Upper lobe of left lung (tissue), 6 donors: ENCODE measurements at regions not wholly inside any gene's neighbourhood (a gene's known extent, or its start where the extent isn't known, plus 50 kb on each side); places are given as distances from the start of the nearest gene placed in this dataset.

Source experiments
- ATAC-seq, 2 donors: fragments of 200-7000 bp; cut with Tn5 transposase; one replicate each; pipeline ENCODE4 v1.9.1; 2022; ENCODE audit warnings: mild to moderate bottlenecking in 2 of 2, moderate library complexity in 2 of 2; ENCODE audit not compliant: low FRiP score in 2 of 2
- DNase-seq, 2 donors: peaks; one replicate each; pipeline ENCODE4 v3.0.0-alpha.2; 2019 to 2020
- H3K27ac ChIP-seq, 4 donors: fragments of 200-600 bp; sonication (generic); one replicate each; pipeline ENCODE4 v1.5.1; 2016 to 2019
- H3K27me3 ChIP-seq, 4 donors: fragments of 200-600 bp; sonication (generic); one replicate each; pipeline ENCODE4 v1.5.1; 2017 to 2019
- H3K36me3 ChIP-seq, 4 donors: fragments of 200-600 bp; sonication (generic); one replicate each; pipeline ENCODE4 v1.5.1; 2016 to 2019
- H3K4me1 ChIP-seq, 4 donors: fragments of 200-600 bp; sonication (generic); one replicate each; pipeline ENCODE4 v1.5.1; 2018 to 2019
- H3K4me3 ChIP-seq, 4 donors: fragments of 200-600 bp; sonication (generic); one replicate each; pipeline ENCODE4 v1.5.1; 2017 to 2019; ENCODE audit warnings: mild to moderate bottlenecking in 2 of 4, moderate library complexity in 1 of 4
- H3K9me3 ChIP-seq, 4 donors: fragments of 200-600 bp; sonication (generic); one replicate each; pipeline ENCODE4 v1.5.1; 2018 to 2019
- EP300 ChIP-seq, 4 donors: sonication (generic); formaldehyde crosslinking; IDR thresholded peaks; one replicate each; pipeline ENCODE4 v1.5.1; 2017; ENCODE audit warnings: antibody characterized with exemption in 4 of 4, control low read depth in 2 of 4
- POLR2A ChIP-seq, 4 donors: fragments of 450-650 bp; IDR thresholded peaks; one replicate each; pipeline ENCODE4 v1.5.1; 2016 to 2017; ENCODE audit warnings: antibody characterized with exemption in 4 of 4, mild to moderate bottlenecking in 2 of 4
- POLR2AphosphoS5 ChIP-seq, 2 donors: sonication (generic); formaldehyde crosslinking; IDR thresholded peaks; one replicate each; pipeline ENCODE4 v1.5.1; 2017; ENCODE audit warnings: antibody characterized with exemption in 2 of 2
- WGBS, 2 donors: methylation state at CpG; one replicate each; pipeline ENCODE4 v1.1.5; 2017 to 2018; 5-methylcytosine and 5-hydroxymethylcytosine counted together
- TF ChIP-seq, protein P1 (sequence below), 6 experiments: fragments of 450-650 bp in 4 of 6; fragments of 200-600 bp in 2 of 6; sonication (generic) in 2 of 6; IDR thresholded peaks; one replicate each; pipeline ENCODE4 v1.5.1; 2016 to 2019; ENCODE audit warnings: antibody characterized with exemption in 6 of 6
- donor health status: DM: no; HTN: no; CAD: no; lungs with moderate emphysema.
- donor health status: DM: no; HTN: yes; CAD: no; lungs with severe emphysema.

GRCh38 chr4:53763813-53764597, 172.7 kb upstream of the LNX1 start:
- H3K4me1 ChIP-seq = peaks cover 0 to 8% (median 2%) of the 10 kb centered on the region in 4 donors
- TF ChIP-seq POLR2A (IDR thresholded peaks at IDR 0.05) = no peak
- TF ChIP-seq, protein P1, sequence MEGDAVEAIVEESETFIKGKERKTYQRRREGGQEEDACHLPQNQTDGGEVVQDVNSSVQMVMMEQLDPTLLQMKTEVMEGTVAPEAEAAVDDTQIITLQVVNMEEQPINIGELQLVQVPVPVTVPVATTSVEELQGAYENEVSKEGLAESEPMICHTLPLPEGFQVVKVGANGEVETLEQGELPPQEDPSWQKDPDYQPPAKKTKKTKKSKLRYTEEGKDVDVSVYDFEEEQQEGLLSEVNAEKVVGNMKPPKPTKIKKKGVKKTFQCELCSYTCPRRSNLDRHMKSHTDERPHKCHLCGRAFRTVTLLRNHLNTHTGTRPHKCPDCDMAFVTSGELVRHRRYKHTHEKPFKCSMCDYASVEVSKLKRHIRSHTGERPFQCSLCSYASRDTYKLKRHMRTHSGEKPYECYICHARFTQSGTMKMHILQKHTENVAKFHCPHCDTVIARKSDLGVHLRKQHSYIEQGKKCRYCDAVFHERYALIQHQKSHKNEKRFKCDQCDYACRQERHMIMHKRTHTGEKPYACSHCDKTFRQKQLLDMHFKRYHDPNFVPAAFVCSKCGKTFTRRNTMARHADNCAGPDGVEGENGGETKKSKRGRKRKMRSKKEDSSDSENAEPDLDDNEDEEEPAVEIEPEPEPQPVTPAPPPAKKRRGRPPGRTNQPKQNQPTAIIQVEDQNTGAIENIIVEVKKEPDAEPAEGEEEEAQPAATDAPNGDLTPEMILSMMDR (IDR thresholded peaks at IDR 0.05) = no peak
- TF ChIP-seq EP300 (IDR thresholded peaks at IDR 0.05) = no peak
- no peak for TF ChIP-seq POLR2AphosphoS5 (IDR thresholded peaks at IDR 0.05)
- H3K27me3 ChIP-seq = no peaks in the 10 kb centered on the region
- H3K36me3 ChIP-seq = no peaks in the 10 kb centered on the region
- DNase-seq = peak in 1 of 2 donors; percentile 9
- no peaks in the 10 kb centered on the region for H3K9me3 ChIP-seq
- peak overlapping the region in 2 of 4 donors; percentile 17 to 40 for H3K27ac ChIP-seq
- H3K4me3 ChIP-seq = no peak overlapping the region
- WGBS, 2 donors = 58 to 68% methylated on average over 5 of the region's 5 CpGs
- ATAC-seq = peak; percentile 38 to 74

GRCh38 chr4:53755656-53756055, 164.4 kb upstream of the LNX1 start:
- H3K27me3 ChIP-seq = no peaks in the 10 kb centered on the region
- no peaks in the 10 kb centered on the region for H3K4me1 ChIP-seq
- H3K9me3 ChIP-seq = peaks cover 0 to 9% (median 3%) of the 10 kb centered on the region in 4 donors
- no peaks in the 10 kb centered on the region for H3K36me3 ChIP-seq
- WGBS, 2 donors = 43 to 88% methylated on average over 1 of the region's 1 CpG
- no peak for DNase-seq
- no peak overlapping the region for H3K4me3 ChIP-seq
- H3K27ac ChIP-seq = no peak overlapping the region
- no peak for ATAC-seq
- TF ChIP-seq EP300 (IDR thresholded peaks at IDR 0.05) (no peak), POLR2AphosphoS5 (IDR thresholded peaks at IDR 0.05) (no peak), POLR2A (IDR thresholded peaks at IDR 0.05) (no peak)
- TF ChIP-seq, protein P1 (IDR thresholded peaks at IDR 0.05) = no peak

DNA sequence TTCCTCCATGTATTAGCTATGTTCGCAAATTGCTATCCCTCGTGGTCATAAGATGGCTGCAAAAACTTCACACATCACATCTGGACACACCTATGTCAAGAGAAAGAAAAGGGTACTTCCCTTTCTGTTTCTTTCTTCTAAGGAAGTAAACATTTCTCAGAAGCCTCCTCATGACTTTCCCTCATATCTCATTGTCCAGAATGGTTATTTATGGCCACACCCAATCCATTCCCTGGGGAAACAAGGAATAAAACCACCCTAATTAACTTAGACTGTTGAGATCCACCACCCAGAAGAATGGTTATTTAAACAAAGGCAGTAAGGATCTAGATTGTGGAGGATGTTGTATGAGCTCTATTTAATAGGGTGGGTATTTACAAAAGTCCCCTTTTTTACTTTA, 160.8 kb upstream of the LNX1 start:
- DNase-seq (no peak), ATAC-seq (no peak)
- WGBS, 2 donors = 35 to 54% methylated on average over 2 of the region's 2 CpGs
- H3K36me3 ChIP-seq = no peaks in the 10 kb centered on the region
- H3K4me3 ChIP-seq = no peak overlapping the region
- no peak overlapping the region for H3K27ac ChIP-seq
- no peaks in the 10 kb centered on the region for H3K4me1 ChIP-seq
- peaks cover 0 to 9% (median 3%) of the 10 kb centered on the region in 4 donors for H3K9me3 ChIP-seq
- H3K27me3 ChIP-seq = no peaks in the 10 kb centered on the region
- TF ChIP-seq POLR2AphosphoS5 (IDR thresholded peaks at IDR 0.05) (no peak), EP300 (IDR thresholded peaks at IDR 0.05) (no peak), POLR2A (IDR thresholded peaks at IDR 0.05) (no peak)
- TF ChIP-seq, protein P1 (IDR thresholded peaks at IDR 0.05) = no peak

GRCh38 chr4:53748328-53748772, 157.1 kb upstream of the LNX1 start:
- no peak overlapping the region for H3K27ac ChIP-seq
- no peaks in the 10 kb centered on the region for H3K4me1 ChIP-seq
- H3K4me3 ChIP-seq = no peak overlapping the region
- no peaks in the 10 kb centered on the region for H3K9me3 ChIP-seq
- TF ChIP-seq EP300 (IDR thresholded peaks at IDR 0.05) = no peak
- TF ChIP-seq, protein P1 (IDR thresholded peaks at IDR 0.05) = no peak
- no peak for TF ChIP-seq POLR2A (IDR thresholded peaks at IDR 0.05)
- no peak for TF ChIP-seq POLR2AphosphoS5 (IDR thresholded peaks at IDR 0.05)
- 58 to 77% methylated on average over 2 of the region's 2 CpGs for WGBS, 2 donors
- H3K36me3 ChIP-seq = no peaks in the 10 kb centered on the region
- ATAC-seq (peak in 1 of 2 donors; percentile 45), DNase-seq (no peak)
- H3K27me3 ChIP-seq = no peaks in the 10 kb centered on the region

- 81 to 88% methylated on average over 5 of the region's 5 CpGs for WGBS, 2 donors
Observed at GRCh38 chr4:53747401-53747800, 156.1 kb upstream of the LNX1 start.

More at GRCh38 chr4:53747401-53747800, 156.1 kb upstream of the LNX1 start:
- no peak for TF ChIP-seq POLR2A (IDR thresholded peaks at IDR 0.05)
- TF ChIP-seq EP300 (IDR thresholded peaks at IDR 0.05) = no peak
- TF ChIP-seq, protein P1 (IDR thresholded peaks at IDR 0.05) = no peak
- TF ChIP-seq POLR2AphosphoS5 (IDR thresholded peaks at IDR 0.05) = no peak
- H3K9me3 ChIP-seq = no peaks in the 10 kb centered on the region
- no peaks in the 10 kb centered on the region for H3K27me3 ChIP-seq
- no peak overlapping the region for H3K27ac ChIP-seq
- H3K36me3 ChIP-seq = no peaks in the 10 kb centered on the region
- DNase-seq (no peak), ATAC-seq (no peak)
- no peaks in the 10 kb centered on the region for H3K4me1 ChIP-seq
- H3K4me3 ChIP-seq = no peak overlapping the region
